ENCODE measurements at regions not wholly inside any gene's neighbourhood (a gene's known extent, or its start where the extent isn't known, plus 50 kb on each side); places are given as distances from the start of the nearest gene placed in this dataset.

GRCh38 chr3:152960684-152961083 lies 125.8 kb downstream of the P2RY1 start:
- peaks cover 0 to 9% (median 7%) of the 10 kb centered on the region in 3 donors for H3K4me1 ChIP-seq
- H3K9me3 ChIP-seq = no peaks in the 10 kb centered on the region
- H3K36me3 ChIP-seq = no peaks in the 10 kb centered on the region
- intact Hi-C loops (cut with DNase I) = no loop called here
- H3K27me3 ChIP-seq = no peaks in the 10 kb centered on the region
- ATAC-seq (peak in 1 of 4 donors; percentile 29), DNase-seq (no peak), FAIRE-seq (no peak)
- H3K27ac ChIP-seq = peak overlapping the region in 1 of 4 donors; percentile 7
- 23 to 33% methylated on average over 3 of the region's 3 CpGs for WGBS, 2 donors
- no peak overlapping the region for H3K4me3 ChIP-seq
- no peak for TF ChIP-seq CTCF (IDR thresholded peaks at IDR 0.05)

GRCh38 chr3:152961323-152961722 lies 126.4 kb downstream of the P2RY1 start:
- Histone ChIP-seq H3K4me1 (peaks cover 0 to 9% (median 7%) of the 10 kb centered on the region in 3 donors), H3K27ac (peak overlapping the region in 2 of 4 donors; percentile 7 to 19), H3K36me3 (no peaks in the 10 kb centered on the region), H3K4me3 (no peak overlapping the region), H3K9me3 (no peaks in the 10 kb centered on the region), H3K27me3 (no peaks in the 10 kb centered on the region)
- no peak for FAIRE-seq
- peak in 3 of 6 donors; percentile 18 to 45 (median 37) for DNase-seq
- peak; percentile 89 to 96 (median 94) for ATAC-seq
- peak in 2 of 4 donors; percentile 20 to 27 for TF ChIP-seq CTCF (IDR thresholded peaks at IDR 0.05)
- intact Hi-C loops (cut with DNase I) = no loop called here
- WGBS, 2 donors = 3% methylated on average over 2 of the region's 2 CpGs

GRCh38 chr3:152964911-152965609 lies 130.1 kb downstream of the P2RY1 start:
- Histone ChIP-seq H3K27me3 (no peaks in the 10 kb centered on the region), H3K27ac (no peak overlapping the region), H3K9me3 (no peaks in the 10 kb centered on the region), H3K36me3 (no peaks in the 10 kb centered on the region), H3K4me1 (peaks cover 0 to 9% (median 7%) of the 10 kb centered on the region in 3 donors), H3K4me3 (no peak overlapping the region)
- DNase-seq (no peak), ATAC-seq (no peak), FAIRE-seq (no peak)
- WGBS, 2 donors = 73 to 95% methylated on average over 1 of the region's 1 CpG
- TF ChIP-seq CTCF (IDR thresholded peaks at IDR 0.05) = no peak
- intact Hi-C loops (cut with DNase I) = no loop called here

GRCh38 chr3:152968388-152969024 lies 133.6 kb downstream of the P2RY1 start:
- intact Hi-C loops (cut with DNase I) = no loop called here
- 66 to 69% methylated on average over 3 of the region's 3 CpGs for WGBS, 2 donors
- TF ChIP-seq CTCF (IDR thresholded peaks at IDR 0.05) = no peak
- Histone ChIP-seq H3K27me3 (no peaks in the 10 kb centered on the region), H3K4me3 (no peak overlapping the region), H3K27ac (no peak overlapping the region), H3K36me3 (no peaks in the 10 kb centered on the region), H3K9me3 (no peaks in the 10 kb centered on the region), H3K4me1 (no peaks in the 10 kb centered on the region)
- ATAC-seq (no peak), DNase-seq (no peak), FAIRE-seq (no peak)
